A673 (cell line): ENCODE measurements at regions not wholly inside any gene's neighbourhood (a gene's known extent, or its start where the extent isn't known, plus 50 kb on each side); places are given as distances from the start of the nearest gene placed in this dataset.

Experiments
- BruUV-seq: library from RNA; stranded (reverse); fragments of 400-500 nt; replicated peaks from 2 replicates; lab custom pipeline; 2021; lab: Mats Ljungman, UMichigan
- CTCF ChIA-PET: fragments of 300-600 bp; sonication (Branson Sonifier 250); formaldehyde crosslinking; loops from one replicate; lab custom pipeline; 2022; ENCODE audit warnings: antibody characterized with exemption; lab: Charles Lee
- POLR2A ChIA-PET: fragments of 300-600 bp; sonication (Branson Sonifier 250); formaldehyde crosslinking; loops from one replicate; lab custom pipeline; 2022; ENCODE audit warnings: antibody characterized with exemption; ENCODE audit not compliant: low non-redundant PET; lab: Charles Lee
- DNase-seq: peaks from one replicate; pipeline ENCODE4 v3.0.0-alpha.2; 2015; ENCODE audit warnings: low spot score
- H3K27ac ChIP-seq: fragments of 200-600 bp; sonication (generic); 2 replicates; pipeline ENCODE4 v1.5.1; 2016; ENCODE audit warnings: mixed run types, low read depth, mild to moderate bottlenecking, mixed read lengths, antibody characterized with exemption, low read length; ENCODE audit not compliant: poor library complexity, severe bottlenecking
- H3K27me3 ChIP-seq: fragments of 200-600 bp; sonication (generic); replicated peaks from 2 replicates; pipeline ENCODE4 v1.6.1; 2017; ENCODE audit warnings: mixed run types, low read depth, mild to moderate bottlenecking, mixed read lengths, antibody characterized with exemption, low read length; ENCODE audit not compliant: insufficient read depth, poor library complexity
- H3K36me3 ChIP-seq: fragments of 200-600 bp; sonication (generic); 2 replicates; pipeline ENCODE4 v1.6.1; 2016; ENCODE audit warnings: mixed run types, mild to moderate bottlenecking, mixed read lengths, antibody characterized with exemption, low read length; ENCODE audit not compliant: insufficient read depth, poor library complexity, severe bottlenecking
- H3K4me1 ChIP-seq: fragments of 200-600 bp; sonication (generic); 2 replicates; pipeline ENCODE4 v1.6.1; 2017; ENCODE audit warnings: mixed run types, mild to moderate bottlenecking, mixed read lengths, antibody characterized with exemption, low read length; ENCODE audit not compliant: insufficient read depth, poor library complexity, severe bottlenecking
- H3K4me3 ChIP-seq: fragments of 200-600 bp; sonication (generic); 2 replicates; pipeline ENCODE4 v1.5.1; 2016; ENCODE audit warnings: low read depth, mixed run types, mild to moderate bottlenecking, mixed read lengths, low read length; ENCODE audit not compliant: poor library complexity, severe bottlenecking
- H3K9me3 ChIP-seq: fragments of 200-600 bp; sonication (generic); 2 replicates; pipeline ENCODE4 v1.6.1; 2016; ENCODE audit warnings: mixed run types, low read depth, mild to moderate bottlenecking, mixed read lengths, antibody characterized with exemption, low read length; ENCODE audit not compliant: poor library complexity, severe bottlenecking
- EZH2 ChIP-seq: fragments of 200-600 bp; sonication (generic); IDR thresholded peaks from 2 replicates; pipeline ENCODE4 v1.6.1; 2017; ENCODE audit warnings: borderline replicate concordance, low read depth, mild to moderate bottlenecking, mixed read lengths, antibody characterized with exemption, low read length; ENCODE audit not compliant: poor library complexity, severe bottlenecking
- intact Hi-C: fragments of 100-400 bp; cut with micrococcal nuclease; formaldehyde crosslinking; loops from one replicate; pipeline ENCODE4 v1.10.0; 2022; ENCODE audit not compliant: unreplicated experiment
- TF ChIP-seq, protein P1 (sequence below): fragments of 300-800, 200-600 bp; sonication (generic); conservative IDR thresholded peaks from 2 replicates; pipeline ENCODE4 v1.5.1; 2017; ENCODE audit warnings: low read depth, mild to moderate bottlenecking, antibody characterized with exemption, low read length, moderate library complexity, mixed read lengths

DNA sequence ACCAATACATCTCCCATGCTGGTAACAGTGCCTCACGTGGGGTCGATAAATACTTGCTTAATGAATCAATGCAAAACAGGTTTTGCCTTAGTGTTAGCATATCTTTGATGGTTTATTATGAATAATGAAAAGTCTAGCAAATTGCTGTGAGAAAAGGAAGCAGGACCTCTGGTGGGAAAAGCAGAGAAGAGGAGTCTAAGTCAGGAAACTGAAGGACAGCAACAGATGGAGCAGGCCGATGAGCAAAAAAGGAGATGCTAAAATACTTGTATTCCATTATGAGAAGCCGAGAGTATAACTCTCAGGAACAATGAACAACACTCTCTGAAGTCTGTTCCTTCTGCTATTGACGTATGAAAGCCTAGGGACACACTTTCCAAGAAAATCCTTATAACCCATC lies 555.2 kb upstream of the KLHL29 start:
- TF ChIP-seq, protein P1, sequence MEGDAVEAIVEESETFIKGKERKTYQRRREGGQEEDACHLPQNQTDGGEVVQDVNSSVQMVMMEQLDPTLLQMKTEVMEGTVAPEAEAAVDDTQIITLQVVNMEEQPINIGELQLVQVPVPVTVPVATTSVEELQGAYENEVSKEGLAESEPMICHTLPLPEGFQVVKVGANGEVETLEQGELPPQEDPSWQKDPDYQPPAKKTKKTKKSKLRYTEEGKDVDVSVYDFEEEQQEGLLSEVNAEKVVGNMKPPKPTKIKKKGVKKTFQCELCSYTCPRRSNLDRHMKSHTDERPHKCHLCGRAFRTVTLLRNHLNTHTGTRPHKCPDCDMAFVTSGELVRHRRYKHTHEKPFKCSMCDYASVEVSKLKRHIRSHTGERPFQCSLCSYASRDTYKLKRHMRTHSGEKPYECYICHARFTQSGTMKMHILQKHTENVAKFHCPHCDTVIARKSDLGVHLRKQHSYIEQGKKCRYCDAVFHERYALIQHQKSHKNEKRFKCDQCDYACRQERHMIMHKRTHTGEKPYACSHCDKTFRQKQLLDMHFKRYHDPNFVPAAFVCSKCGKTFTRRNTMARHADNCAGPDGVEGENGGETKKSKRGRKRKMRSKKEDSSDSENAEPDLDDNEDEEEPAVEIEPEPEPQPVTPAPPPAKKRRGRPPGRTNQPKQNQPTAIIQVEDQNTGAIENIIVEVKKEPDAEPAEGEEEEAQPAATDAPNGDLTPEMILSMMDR = no peak
- no peak for TF ChIP-seq EZH2
- intact Hi-C loops = no loop called here
- no peaks in the 10 kb centered on the region for H3K4me1 ChIP-seq
- no TSS peak for BruUV-seq
- H3K27ac ChIP-seq = no peak overlapping the region
- H3K9me3 ChIP-seq = no peaks in the 10 kb centered on the region
- DNase-seq = no peak
- CTCF ChIA-PET = no interaction called here
- H3K36me3 ChIP-seq = no peaks in the 10 kb centered on the region
- POLR2A ChIA-PET = no interaction called here
- H3K4me3 ChIP-seq = no peak overlapping the region
- no peaks in the 10 kb centered on the region for H3K27me3 ChIP-seq

DNA sequence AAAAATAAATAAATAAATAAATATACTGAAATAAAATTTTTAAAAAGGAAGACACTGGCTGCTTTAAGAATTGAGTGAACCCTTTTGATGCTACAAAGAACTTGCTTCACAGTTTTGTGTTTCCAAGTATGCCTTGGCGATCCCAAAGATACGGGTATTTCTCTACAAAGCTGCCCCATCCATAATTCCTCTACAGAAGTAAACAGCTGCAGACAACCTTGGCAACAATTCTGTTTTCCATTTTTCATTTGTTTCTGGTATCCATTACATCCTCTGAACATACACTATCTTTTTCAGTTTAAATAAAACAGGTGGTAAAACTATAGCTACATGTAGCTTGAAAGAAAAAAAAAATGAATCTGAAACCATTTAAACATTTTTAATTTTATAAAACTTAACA lies 552.8 kb upstream of the KLHL29 start:
- DNase-seq = no peak
- Histone ChIP-seq H3K9me3 (no peaks in the 10 kb centered on the region), H3K27ac (no peak overlapping the region), H3K4me1 (no peaks in the 10 kb centered on the region), H3K36me3 (no peaks in the 10 kb centered on the region), H3K4me3 (no peak overlapping the region), H3K27me3 (no peaks in the 10 kb centered on the region)
- ChIA-PET POLR2A (no interaction called here), CTCF (no interaction called here)
- intact Hi-C loops = no loop called here
- no peak for TF ChIP-seq EZH2
- TF ChIP-seq, protein P1 = no peak
- no TSS peak for BruUV-seq

DNA sequence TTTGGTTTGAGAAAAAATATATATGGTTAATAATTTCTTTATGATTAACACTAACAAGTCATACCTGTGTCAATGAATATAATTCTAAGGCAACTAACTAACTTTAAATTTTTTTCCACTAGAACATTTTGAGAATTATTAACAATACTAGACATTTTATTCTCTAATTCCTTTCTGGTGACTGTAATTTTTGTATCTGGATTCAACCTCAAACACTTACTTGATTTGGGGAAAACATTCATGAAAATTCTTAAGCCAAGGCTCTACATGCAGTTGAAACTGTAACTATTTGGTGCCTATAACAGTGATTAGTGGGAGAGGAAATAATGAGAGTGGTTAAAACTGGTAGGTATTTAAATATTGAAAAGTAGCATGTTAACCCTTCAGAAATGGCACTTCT lies 546.5 kb upstream of the KLHL29 start:
- CTCF ChIA-PET = no interaction called here
- no peak for DNase-seq
- Histone ChIP-seq H3K4me1 (no peaks in the 10 kb centered on the region), H3K27me3 (peaks cover 3% of the 10 kb centered on the region), H3K4me3 (no peak overlapping the region), H3K9me3 (no peaks in the 10 kb centered on the region), H3K27ac (no peak overlapping the region), H3K36me3 (no peaks in the 10 kb centered on the region)
- no TSS peak for BruUV-seq
- intact Hi-C loops = no loop called here
- POLR2A ChIA-PET = no interaction called here
- no peak for TF ChIP-seq EZH2
- TF ChIP-seq, protein P1 = no peak
